ENCODE measurements at regions not wholly inside any gene's neighbourhood (a gene's known extent, or its start where the extent isn't known, plus 50 kb on each side); places are given as distances from the start of the nearest gene placed in this dataset.

DNA sequence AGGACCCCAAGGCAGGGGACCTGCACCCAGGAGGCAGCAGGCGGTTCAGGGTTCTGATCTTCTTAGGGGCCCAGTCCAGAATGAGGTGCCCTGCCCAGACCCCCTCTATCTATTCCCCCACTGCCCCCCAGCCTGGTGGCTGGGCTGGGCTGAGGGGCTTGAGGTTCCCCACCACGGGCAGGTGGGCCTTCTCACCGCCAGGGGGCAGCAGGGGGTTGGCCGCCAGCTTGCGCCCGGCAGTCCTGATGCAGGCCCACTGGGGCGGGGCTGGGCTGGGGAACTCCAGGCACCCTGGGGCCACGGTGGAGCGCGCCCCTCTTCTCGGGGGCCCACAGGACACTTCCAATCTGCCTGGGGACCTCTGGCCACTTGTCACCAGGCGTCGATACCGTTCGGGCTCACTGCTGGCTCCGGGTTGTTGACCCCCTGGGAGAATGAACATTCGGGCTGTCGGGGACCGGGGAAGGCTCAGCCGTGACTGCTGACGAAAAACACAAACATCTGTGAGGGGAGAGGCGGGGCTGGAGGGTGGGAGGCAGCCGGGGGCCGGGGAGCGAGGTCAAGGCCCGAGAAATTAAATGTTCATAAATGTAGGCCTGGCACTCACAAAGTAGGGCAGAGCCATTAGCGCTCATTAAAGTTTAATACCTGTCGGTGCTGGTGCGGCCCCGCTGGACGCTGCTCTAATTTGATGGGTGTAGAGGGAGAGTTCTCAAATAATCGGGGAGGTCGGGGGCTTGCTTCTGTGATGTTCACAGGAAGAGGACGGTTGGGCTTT is 219.3 kb upstream of the GSE1 start:
- TF ChIP-seq POLR2AphosphoS5 (IDR thresholded peaks at IDR 0.05; ENCODE audit: low read depth, low read length) (no peak), SIN3A (IDR thresholded peaks at IDR 0.05; ENCODE audit: borderline replicate concordance, insufficient read depth, low read length) (no peak), REST (IDR thresholded peaks at IDR 0.05; ENCODE audit: insufficient read depth in 1 of 2, low read depth in 2 of 2, low read length in 2 of 2) (no peak)
